HUES6 (cell line): ENCODE measurements at regions not wholly inside any gene's neighbourhood (a gene's known extent, or its start where the extent isn't known, plus 50 kb on each side); places are given as distances from the start of the nearest gene placed in this dataset.

Experiments
- H3K27ac ChIP-seq: 2 replicates; pipeline ENCODE4 v1.7.0; 2013; ENCODE audit warnings: low read depth, mild to moderate bottlenecking, low read length, inconsistent platforms
- H3K27me3 ChIP-seq: 2 replicates; pipeline ENCODE4 v1.6.1; 2013; ENCODE audit warnings: low read length; ENCODE audit not compliant: control insufficient read depth, insufficient read depth
- H3K36me3 ChIP-seq: 2 replicates; pipeline ENCODE4 v1.6.1; 2013; ENCODE audit warnings: low read length; ENCODE audit not compliant: control insufficient read depth, insufficient read depth
- H3K4me1 ChIP-seq: 2 replicates; pipeline ENCODE4 v1.6.1; 2013; ENCODE audit warnings: low read length; ENCODE audit not compliant: control insufficient read depth, insufficient read depth
- H3K4me3 ChIP-seq: 2 replicates; pipeline ENCODE4 v1.5.1; 2013; ENCODE audit warnings: low read depth, low read length
- H3K9ac ChIP-seq: one replicate; pipeline ENCODE4 v1.6.1; 2013; ENCODE audit warnings: mild to moderate bottlenecking, low read length
- H3K9me3 ChIP-seq: 2 replicates; pipeline ENCODE4 v1.6.1; 2013; ENCODE audit warnings: low read depth, low read length; ENCODE audit not compliant: control insufficient read depth, insufficient read depth

DNA sequence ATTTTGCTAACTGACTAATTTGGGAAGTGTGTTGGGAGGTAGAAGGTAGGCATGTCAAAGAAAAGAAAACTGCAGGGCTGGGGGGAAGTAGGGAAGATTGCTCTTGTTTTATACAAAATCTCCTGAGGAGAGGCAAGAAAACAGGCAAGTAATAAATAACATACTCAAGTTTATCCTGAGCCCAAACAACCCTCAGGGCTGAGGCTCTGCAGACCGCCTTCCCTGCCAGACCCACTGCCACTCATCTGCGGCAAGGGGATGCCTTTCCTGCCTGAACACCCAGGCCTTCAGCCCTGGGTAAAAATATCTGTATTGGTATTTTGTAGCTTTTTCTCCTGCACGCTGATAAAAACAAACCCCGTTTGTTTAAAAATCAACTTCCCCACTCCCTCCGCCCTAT lies 399.8 kb upstream of the NFE2L3 start:
- Histone ChIP-seq H3K9ac (no peak overlapping the region), H3K27me3 (no peaks in the 10 kb centered on the region), H3K9me3 (no peaks in the 10 kb centered on the region), H3K4me3 (no peak overlapping the region), H3K36me3 (no peaks in the 10 kb centered on the region), H3K4me1 (peaks cover 34% of the 10 kb centered on the region), H3K27ac (no peak overlapping the region; the same call in 1 of the 2 replicates)

DNA sequence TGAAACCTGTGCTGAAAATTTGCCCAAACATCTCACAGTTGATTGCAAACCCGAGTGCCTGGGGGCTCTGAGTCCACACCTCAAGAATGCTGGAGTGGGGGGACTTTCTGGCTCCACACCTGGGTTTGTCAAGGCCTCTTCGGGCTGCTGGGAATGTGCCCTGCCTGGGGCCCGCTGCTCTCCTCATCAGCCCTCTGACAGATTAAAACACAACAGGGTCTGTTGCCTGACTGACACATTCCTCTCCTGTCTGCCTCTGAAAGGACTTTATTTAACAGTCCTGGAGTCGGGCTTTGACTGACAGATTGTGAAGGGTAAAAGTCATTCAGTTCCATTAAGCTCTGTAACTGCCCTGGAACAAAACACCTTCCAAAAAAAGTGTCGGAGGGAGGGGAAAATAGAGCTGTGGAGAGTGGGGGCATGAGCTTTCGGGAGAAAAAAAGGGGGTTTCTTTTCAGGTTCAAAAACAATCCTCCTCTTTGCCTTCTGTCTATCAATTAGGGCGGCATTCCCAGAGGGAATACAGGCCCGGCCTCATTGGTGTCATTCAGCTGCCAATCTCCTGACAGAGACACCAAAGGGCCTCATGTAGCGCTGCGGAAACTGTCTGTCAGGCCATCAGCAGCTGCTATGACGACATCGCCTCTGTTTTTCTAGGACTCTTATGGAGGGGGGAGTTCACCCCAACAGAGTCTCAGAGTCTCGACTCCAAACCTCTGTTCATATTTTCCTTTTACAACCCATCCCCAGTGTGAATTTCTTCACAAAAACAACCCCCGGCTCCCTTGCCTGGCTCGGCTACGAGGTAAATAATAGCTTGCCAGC lies 398.8 kb upstream of the NFE2L3 start:
- Histone ChIP-seq H3K4me3 (no peak overlapping the region), H3K36me3 (no peaks in the 10 kb centered on the region), H3K27ac (no peak overlapping the region; the same call in 1 of the 2 replicates), H3K27me3 (no peaks in the 10 kb centered on the region), H3K9me3 (no peaks in the 10 kb centered on the region), H3K9ac (no peak overlapping the region), H3K4me1 (peaks cover 34% of the 10 kb centered on the region)

DNA sequence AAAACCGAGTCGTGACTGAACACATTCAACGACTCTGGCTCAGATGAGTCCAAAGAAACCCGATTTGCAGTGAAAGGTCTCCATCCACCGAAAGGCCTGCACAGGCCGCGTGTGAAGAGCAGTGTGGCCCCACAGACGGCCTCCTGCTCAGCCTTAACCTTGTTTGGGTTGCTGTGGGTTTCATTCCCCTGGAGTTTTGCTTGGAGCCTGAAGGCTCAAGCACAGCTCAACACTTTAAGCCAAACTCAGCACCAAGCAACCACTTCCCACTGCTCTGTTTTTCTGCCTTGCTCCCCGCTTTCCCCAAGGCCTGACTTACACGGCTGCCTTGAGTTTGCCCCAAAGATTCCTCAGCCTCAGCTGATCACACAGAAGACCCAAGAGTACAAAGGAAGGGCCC lies 398.2 kb upstream of the NFE2L3 start:
- Histone ChIP-seq H3K36me3 (no peaks in the 10 kb centered on the region), H3K4me1 (peaks cover 38% of the 10 kb centered on the region), H3K27me3 (no peaks in the 10 kb centered on the region), H3K9me3 (no peaks in the 10 kb centered on the region), H3K27ac (no peak overlapping the region), H3K9ac (no peak overlapping the region), H3K4me3 (no peak overlapping the region)

DNA sequence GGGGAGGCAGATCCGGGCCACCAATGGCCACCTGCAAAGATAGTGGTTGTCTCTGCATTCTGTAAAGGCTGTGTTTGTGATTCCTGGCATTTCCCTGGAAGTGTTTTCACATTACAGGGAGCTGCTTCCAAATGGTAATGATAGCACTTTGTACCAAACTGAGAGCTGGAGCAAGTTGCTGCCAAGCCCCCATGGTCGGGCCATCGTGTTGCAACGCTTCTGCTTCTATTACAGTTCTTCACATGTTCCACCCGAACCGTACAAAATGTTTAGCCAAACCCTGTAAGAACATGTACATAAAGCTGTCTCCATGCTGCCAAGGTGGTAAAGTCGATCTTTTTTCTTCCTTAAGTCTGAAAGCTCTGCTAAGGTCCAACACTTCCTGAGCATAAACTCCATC lies 397.7 kb upstream of the NFE2L3 start:
- no peaks in the 10 kb centered on the region for H3K27me3 ChIP-seq
- H3K4me1 ChIP-seq: peaks cover 41% of the 10 kb centered on the region
- H3K4me3 ChIP-seq: no peak overlapping the region
- H3K9me3 ChIP-seq: no peaks in the 10 kb centered on the region
- H3K36me3 ChIP-seq: no peaks in the 10 kb centered on the region
- no peak overlapping the region for H3K9ac ChIP-seq
- H3K27ac ChIP-seq: no peak overlapping the region

DNA sequence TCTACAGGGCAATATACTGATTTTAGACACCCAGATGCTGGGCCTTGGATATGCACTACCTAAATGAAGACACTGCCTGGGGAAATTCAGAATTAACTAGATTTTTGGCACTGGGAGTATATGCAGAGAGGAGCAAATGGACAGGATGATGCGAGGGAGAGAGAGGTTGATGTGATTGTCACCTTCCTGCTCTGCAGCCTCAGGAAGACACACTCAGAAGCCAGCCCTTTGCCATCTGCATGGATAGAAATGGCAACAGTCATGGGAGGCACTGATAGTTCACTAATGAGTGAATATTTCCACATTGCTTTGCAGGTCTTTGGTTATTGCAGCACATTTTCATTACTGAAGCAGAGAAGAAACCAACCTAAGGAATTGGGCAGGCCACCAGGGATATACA lies 397.2 kb upstream of the NFE2L3 start:
- Histone ChIP-seq H3K4me1 (peaks cover 44% of the 10 kb centered on the region), H3K36me3 (no peaks in the 10 kb centered on the region), H3K27me3 (no peaks in the 10 kb centered on the region), H3K9me3 (no peaks in the 10 kb centered on the region), H3K4me3 (no peak overlapping the region), H3K9ac (no peak overlapping the region), H3K27ac (no peak overlapping the region)

DNA sequence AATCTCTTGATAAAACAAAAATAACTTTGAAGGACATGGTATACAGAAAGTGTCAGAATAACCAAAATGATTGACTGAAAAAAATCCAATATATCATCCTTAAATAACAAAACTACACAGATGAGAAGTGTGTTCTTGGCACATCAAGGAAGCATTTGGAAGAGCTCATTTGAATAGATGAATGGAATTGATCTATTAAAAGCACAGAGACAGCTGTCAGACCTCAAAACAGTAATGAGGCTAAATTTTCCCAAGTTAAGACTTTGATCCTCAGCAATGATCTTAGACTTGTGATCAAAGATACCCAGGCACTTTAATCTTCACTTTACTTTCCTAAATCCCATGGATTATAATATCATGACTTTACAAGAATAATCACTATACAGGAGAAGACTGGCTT lies 395.4 kb upstream of the NFE2L3 start:
- peaks cover 40% of the 10 kb centered on the region for H3K4me1 ChIP-seq
- no peaks in the 10 kb centered on the region for H3K27me3 ChIP-seq
- H3K9ac ChIP-seq: no peak overlapping the region
- H3K4me3 ChIP-seq: no peak overlapping the region
- no peak overlapping the region for H3K27ac ChIP-seq
- H3K36me3 ChIP-seq: no peaks in the 10 kb centered on the region
- H3K9me3 ChIP-seq: no peaks in the 10 kb centered on the region

DNA sequence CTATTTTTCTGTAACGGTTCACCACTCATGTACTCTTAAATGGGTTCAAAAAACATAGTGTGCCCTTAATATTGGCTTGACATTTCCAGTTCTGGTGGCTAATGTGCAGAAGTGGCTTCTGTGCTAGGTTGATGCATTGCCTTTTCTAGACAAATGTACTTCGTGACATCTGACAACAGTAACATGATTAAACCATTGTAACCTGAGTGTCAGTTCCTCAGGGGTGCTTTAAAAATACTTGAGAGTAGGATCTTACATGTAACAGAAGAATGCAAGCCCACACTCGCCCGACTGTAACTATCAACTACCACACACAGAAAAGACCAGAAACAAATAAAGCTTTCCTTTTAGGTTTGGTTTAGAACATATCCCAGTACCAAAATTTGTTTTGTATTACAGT lies 393.4 kb upstream of the NFE2L3 start:
- Histone ChIP-seq H3K27me3 (no peaks in the 10 kb centered on the region), H3K9me3 (no peaks in the 10 kb centered on the region), H3K27ac (no peak overlapping the region), H3K4me3 (no peak overlapping the region), H3K4me1 (peaks cover 22% of the 10 kb centered on the region), H3K9ac (no peak overlapping the region), H3K36me3 (no peaks in the 10 kb centered on the region)

DNA sequence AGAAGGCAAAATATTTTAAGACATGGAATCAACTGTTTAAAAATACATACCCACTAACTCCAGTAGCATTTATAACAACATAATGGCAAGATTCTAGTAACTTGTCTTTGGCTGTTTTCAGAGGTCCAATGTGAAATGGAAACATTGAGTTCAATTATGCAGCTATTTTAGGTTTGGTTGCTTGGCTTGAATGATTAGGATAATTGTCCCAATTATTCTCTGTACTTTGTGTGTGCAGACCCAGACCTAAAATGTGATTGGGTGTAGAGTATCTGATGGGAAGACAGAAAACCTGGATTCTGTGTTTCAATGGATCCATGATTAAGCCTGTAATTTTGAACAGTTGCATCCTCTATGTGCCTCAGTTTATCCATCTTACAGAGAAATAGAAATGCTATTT lies 392.7 kb upstream of the NFE2L3 start:
- Histone ChIP-seq H3K4me3 (no peak overlapping the region), H3K9me3 (no peaks in the 10 kb centered on the region), H3K9ac (no peak overlapping the region), H3K27me3 (no peaks in the 10 kb centered on the region), H3K27ac (no peak overlapping the region), H3K4me1 (peaks cover 15% of the 10 kb centered on the region), H3K36me3 (no peaks in the 10 kb centered on the region)

DNA sequence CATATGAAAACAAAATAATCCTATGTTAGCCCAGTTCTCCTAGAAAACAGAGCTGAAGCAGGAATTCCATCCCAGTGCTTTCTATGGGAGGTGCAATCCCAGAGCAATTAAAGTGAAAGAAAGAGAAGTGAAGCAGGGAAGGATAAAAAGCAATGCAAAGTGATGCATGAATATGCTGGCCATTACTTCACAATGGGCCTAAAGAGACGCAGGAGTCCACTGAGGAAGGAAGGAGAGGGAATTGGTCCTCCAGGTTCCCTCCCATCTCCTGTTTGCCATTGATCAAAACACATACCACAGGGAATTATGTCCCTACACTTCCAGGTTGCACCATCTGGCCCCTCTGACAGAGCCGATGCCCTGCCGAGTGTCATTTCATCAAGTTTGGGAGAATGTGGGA lies 392.2 kb upstream of the NFE2L3 start:
- peaks cover 15% of the 10 kb centered on the region for H3K4me1 ChIP-seq
- no peaks in the 10 kb centered on the region for H3K36me3 ChIP-seq
- no peak overlapping the region for H3K9ac ChIP-seq
- no peak overlapping the region for H3K4me3 ChIP-seq
- H3K27me3 ChIP-seq: no peaks in the 10 kb centered on the region
- no peaks in the 10 kb centered on the region for H3K9me3 ChIP-seq
- no peak overlapping the region for H3K27ac ChIP-seq

DNA sequence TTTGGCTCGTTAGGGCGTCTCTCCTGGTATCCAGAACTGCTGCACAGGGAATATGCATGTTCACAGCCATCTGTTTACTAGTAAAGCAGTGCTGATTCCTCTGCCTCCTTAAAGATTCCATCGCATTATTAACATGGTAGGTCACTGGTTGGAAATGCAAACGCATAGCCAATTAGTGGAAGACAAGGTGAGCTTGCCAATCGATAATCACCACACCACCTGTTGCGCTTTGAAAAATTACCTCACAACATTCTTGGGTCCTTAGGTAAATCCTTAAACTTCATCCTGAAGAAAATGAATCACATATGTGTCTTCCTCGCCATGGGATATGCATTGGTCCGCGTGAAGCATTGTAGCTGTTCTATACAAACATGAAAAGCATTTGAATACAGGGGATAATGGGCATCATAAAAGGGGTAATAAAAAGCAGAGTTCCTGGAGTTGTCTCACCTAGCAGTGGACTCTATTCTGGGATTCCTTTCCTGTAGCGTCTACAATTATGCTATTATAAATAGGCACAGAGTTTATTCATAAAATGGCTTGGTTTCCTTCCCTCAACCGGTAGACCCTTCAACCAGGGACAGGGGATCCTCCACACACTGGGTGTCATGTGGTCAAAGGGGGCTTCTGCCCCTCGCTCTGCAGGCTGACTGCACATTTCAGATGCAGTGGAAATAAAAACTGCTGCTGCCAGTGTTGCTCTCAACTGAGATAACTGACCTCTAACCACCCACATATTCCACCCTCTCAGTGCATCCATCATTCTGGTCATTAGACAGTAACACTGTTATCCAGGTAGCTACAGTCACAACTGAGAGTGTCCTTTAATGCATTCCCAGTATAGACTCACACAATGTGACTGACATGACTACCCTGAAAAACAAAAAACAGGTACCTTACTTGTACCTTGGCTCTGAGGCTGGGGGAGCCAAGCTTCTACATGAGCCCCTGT lies 389.2 kb upstream of the NFE2L3 start:
- no peaks in the 10 kb centered on the region for H3K27me3 ChIP-seq
- no peaks in the 10 kb centered on the region for H3K36me3 ChIP-seq
- H3K9me3 ChIP-seq: no peaks in the 10 kb centered on the region

DNA sequence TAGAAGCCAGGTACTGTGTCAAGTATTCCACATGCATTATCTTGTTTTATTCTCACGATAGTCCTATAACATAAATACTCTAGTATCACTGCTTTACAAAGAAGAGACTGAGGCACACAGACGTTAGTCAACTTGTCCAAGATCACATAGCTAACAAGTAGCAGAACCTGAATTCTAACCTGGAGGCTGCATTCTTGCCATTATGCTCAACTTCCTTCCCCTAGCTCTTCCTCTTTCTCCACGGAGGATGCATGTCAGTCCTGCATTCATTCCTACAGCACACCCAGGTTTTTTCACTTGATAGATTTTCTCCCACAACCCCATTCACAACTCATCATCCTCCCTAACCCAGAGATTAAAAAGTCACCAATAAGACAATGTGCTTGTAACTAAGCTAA lies 388.5 kb upstream of the NFE2L3 start:
- Histone ChIP-seq H3K4me3 (no peak overlapping the region), H3K9me3 (no peaks in the 10 kb centered on the region), H3K4me1 (peaks cover 14% of the 10 kb centered on the region), H3K36me3 (no peaks in the 10 kb centered on the region), H3K27ac (no peak overlapping the region), H3K27me3 (no peaks in the 10 kb centered on the region), H3K9ac (no peak overlapping the region)

More for the DNA sequence above, 389.2 kb upstream of the NFE2L3 start:
- H3K4me1 ChIP-seq: peaks cover 15% of the 10 kb centered on the region
- no peak overlapping the region for H3K4me3 ChIP-seq
- H3K27ac ChIP-seq: no peak overlapping the region
- no peak overlapping the region for H3K9ac ChIP-seq
